H1 (cell line): ENCODE measurements at regions not wholly inside any gene's neighbourhood (a gene's known extent, or its start where the extent isn't known, plus 50 kb on each side); places are given as distances from the start of the nearest gene placed in this dataset.

ENCODE experiments used
- CTCF ChIA-PET: fragments of 300-600 bp; sonication (Branson Sonifier 250); formaldehyde crosslinking; loops from one replicate; lab custom pipeline; 2021; ENCODE audit not compliant: partially characterized antibody; lab: Charles Lee
- POLR2A ChIA-PET: fragments of 300-600 bp; sonication (Branson Sonifier 250); formaldehyde crosslinking; loops from one replicate; lab custom pipeline; 2021; ENCODE audit warnings: inconsistent platforms; ENCODE audit not compliant: partially characterized antibody; lab: Charles Lee
- DNase-seq, 2 experiments: peaks; one replicate each; pipeline versions ENCODE4 v3.0.0 to v3.0.0-alpha.2; 2010 to 2022; ENCODE audit warnings: low spot score in 2 of 2, low read depth in 1 of 2, mixed read lengths in 1 of 2
- FAIRE-seq: peaks from 2 replicates; lab custom pipeline; 2011; peaks lifted over from hg19 to GRCh38; lab: Jason Lieb, UNC
- H2AFZ ChIP-seq: 2 replicates; pipeline ENCODE4 v1.8.1; 2012; ENCODE audit warnings: low read length, inconsistent platforms
- H2AK5ac ChIP-seq: 2 replicates; pipeline ENCODE4 v1.6.1; 2013; ENCODE audit warnings: low read depth, low read length
- H2BK120ac ChIP-seq: replicated peaks from 2 replicates; pipeline ENCODE3; 2013; ENCODE audit warnings: low read depth, low read length, inconsistent platforms
- H2BK12ac ChIP-seq: 2 replicates; pipeline ENCODE4 v1.6.1; 2013; ENCODE audit warnings: low read depth, low read length
- H2BK15ac ChIP-seq: 2 replicates; pipeline ENCODE4 v1.6.1; 2013; ENCODE audit warnings: low read length
- H2BK20ac ChIP-seq: 2 replicates; pipeline ENCODE4 v1.6.1; 2013; ENCODE audit warnings: low read length
- H2BK5ac ChIP-seq: 2 replicates; pipeline ENCODE4 v1.6.1; 2013; ENCODE audit warnings: low read depth, low read length
- H3K14ac ChIP-seq: 2 replicates; pipeline ENCODE4 v1.6.1; 2013; ENCODE audit warnings: inconsistent platforms; ENCODE audit not compliant: insufficient read length
- H3K18ac ChIP-seq: 2 replicates; pipeline ENCODE4 v1.6.1; 2013; ENCODE audit warnings: low read length; ENCODE audit errors: extremely low read depth
- H3K23ac ChIP-seq: 2 replicates; pipeline ENCODE4 v1.6.1; 2013; ENCODE audit warnings: inconsistent platforms; ENCODE audit not compliant: insufficient read length
- H3K23me2 ChIP-seq: 2 replicates; pipeline ENCODE4 v1.6.1; 2013; ENCODE audit warnings: low read depth, low read length
- H3K27ac ChIP-seq: 2 replicates; pipeline ENCODE4 v1.6.1; 2011; ENCODE audit warnings: low read depth, low read length, inconsistent platforms
- H3K27me3 ChIP-seq, 4 experiments: replicated peaks in 1 of 4; 1 replicate in 1 of 4; 2 replicates in 3 of 4; pipeline versions ENCODE4 v1.6.1 to v1.8.1; 2011 to 2013; ENCODE audit warnings: low read length in 3 of 4, mild to moderate bottlenecking in 3 of 4, inconsistent platforms in 2 of 4, mixed read lengths in 2 of 4, moderate library complexity in 1 of 4; ENCODE audit not compliant: control insufficient read depth in 3 of 4, insufficient read depth in 3 of 4; ENCODE audit errors: extremely low read depth in 1 of 4
- H3K36me3 ChIP-seq, 4 experiments: 2 replicates each; pipeline versions ENCODE4 v1.6.1 to v1.8.1; 2011 to 2013; ENCODE audit warnings: mild to moderate bottlenecking in 4 of 4, low read length in 3 of 4, moderate library complexity in 2 of 4, control low read depth in 1 of 4, inconsistent platforms in 1 of 4; ENCODE audit not compliant: insufficient read depth in 4 of 4, control insufficient read depth in 2 of 4
- H3K4ac ChIP-seq: replicated peaks from 2 replicates; pipeline ENCODE3; 2013; ENCODE audit warnings: low read length, low read depth, mixed read lengths, inconsistent platforms; ENCODE audit not compliant: insufficient read length
- H3K4me1 ChIP-seq, 4 experiments: replicated peaks in 1 of 4; 1 replicate in 1 of 4; 2 replicates in 3 of 4; pipeline versions ENCODE4 v1.6.1 to v1.8.1; 2011 to 2013; ENCODE audit warnings: low read length in 3 of 4, inconsistent platforms in 2 of 4, mixed read lengths in 1 of 4; ENCODE audit not compliant: insufficient read depth in 4 of 4, control insufficient read depth in 3 of 4
- H3K4me2 ChIP-seq, 2 experiments: 2 replicates each; pipeline versions ENCODE4 v1.6.1 to v1.8.1; 2011 to 2013; ENCODE audit warnings: low read depth in 2 of 2, low read length in 2 of 2, control low read depth in 1 of 2, inconsistent platforms in 1 of 2, mild to moderate bottlenecking in 1 of 2; ENCODE audit not compliant: insufficient read depth in 1 of 2
- H3K4me3 ChIP-seq, 4 experiments: fragments of 200-600, 300-600 bp in 1 of 4; sonication (generic), shearing (Covaris generic), sonication (Bioruptor Twin) in 1 of 4; 2 replicates each; pipeline versions ENCODE4 v1.5.1 to v1.8.1; 2011 to 2016; ENCODE audit warnings: low read length in 4 of 4, low read depth in 3 of 4, control low read depth in 2 of 4, inconsistent platforms in 2 of 4, mild to moderate bottlenecking in 2 of 4, mixed read lengths in 1 of 4, moderate library complexity in 1 of 4; ENCODE audit not compliant: insufficient read depth in 2 of 4; ENCODE audit errors: extremely low read depth in 1 of 4
- H3K56ac ChIP-seq: replicated peaks from 2 replicates; pipeline ENCODE3; 2013; ENCODE audit warnings: low read depth, mild to moderate bottlenecking, mixed read lengths, low read length, inconsistent platforms; ENCODE audit not compliant: insufficient read length
- H3K79me1 ChIP-seq: 2 replicates; pipeline ENCODE4 v1.6.1; 2013; ENCODE audit warnings: low read depth, low read length, control low read depth
- H3K79me2 ChIP-seq, 2 experiments: 2 replicates each; pipeline versions ENCODE4 v1.6.1 to v1.8.1; 2012 to 2013; ENCODE audit warnings: low read length in 2 of 2, mild to moderate bottlenecking in 2 of 2, inconsistent platforms in 1 of 2; ENCODE audit not compliant: insufficient read depth in 2 of 2, control insufficient read depth in 1 of 2
- H3K9ac ChIP-seq, 4 experiments: replicated peaks in 1 of 4; 1 replicate in 1 of 4; 2 replicates in 3 of 4; pipeline versions ENCODE4 v1.6.1 to v1.8.1; 2011 to 2013; ENCODE audit warnings: low read depth in 3 of 4, low read length in 3 of 4, control low read depth in 2 of 4, mild to moderate bottlenecking in 2 of 4, moderate library complexity in 2 of 4, inconsistent platforms in 1 of 4; ENCODE audit errors: extremely low read depth in 1 of 4
- H3K9me3 ChIP-seq, 2 experiments: 2 replicates each; pipeline versions ENCODE4 v1.6.1 to v1.8.1; 2012 to 2013; ENCODE audit warnings: mild to moderate bottlenecking in 2 of 2, moderate library complexity in 2 of 2, control low read depth in 1 of 2, inconsistent platforms in 1 of 2, low read depth in 1 of 2, low read length in 1 of 2, mixed read lengths in 1 of 2; ENCODE audit not compliant: insufficient read depth in 2 of 2
- H4K20me1 ChIP-seq, 2 experiments: replicated peaks in 1 of 2; 2 replicates each; pipeline versions ENCODE3 to v1.8.1; 2011 to 2013; ENCODE audit warnings: inconsistent platforms in 2 of 2, low read length in 2 of 2, mild to moderate bottlenecking in 1 of 2; ENCODE audit not compliant: insufficient read depth in 2 of 2, control insufficient read depth in 1 of 2
- H4K5ac ChIP-seq: 2 replicates; pipeline ENCODE4 v1.6.1; 2013; ENCODE audit warnings: low read length, low read depth, mixed read lengths, inconsistent platforms; ENCODE audit not compliant: insufficient read length
- H4K8ac ChIP-seq: 2 replicates; pipeline ENCODE4 v1.8.0; 2013; ENCODE audit warnings: mild to moderate bottlenecking, moderate library complexity, low read length, inconsistent platforms; ENCODE audit not compliant: insufficient read depth; ENCODE audit errors: extremely low read depth
- H4K91ac ChIP-seq: replicated peaks from 2 replicates; pipeline ENCODE3; 2013; ENCODE audit warnings: low read length, mixed read lengths, inconsistent platforms; ENCODE audit not compliant: insufficient read length
- BRCA1 ChIP-seq: IDR thresholded peaks from 2 replicates; pipeline ENCODE4 v1.6.1; 2012; ENCODE audit warnings: low read depth, low read length, improper control_type of control experiment
- SIX5 ChIP-seq: IDR thresholded peaks from 2 replicates; pipeline ENCODE4 v1.6.1; 2011; ENCODE audit warnings: mild to moderate bottlenecking, low read depth, low read length
- WGBS, 2 experiments: shearing (Covaris generic) in 1 of 2; methylation state at CpG; one replicate each; pipeline versions ENCODE4 v1.1.6 to v1.1.7; 2013 to 2015; ENCODE audit warnings: low lambda C conversion rate in 2 of 2, mixed read lengths in 2 of 2, inconsistent platforms in 1 of 2, low coverage in 1 of 2, missing lambda C conversion rate in 1 of 2; ENCODE audit not compliant: insufficient replicate concordance in 2 of 2, insufficient coverage in 1 of 2, insufficient read length in 1 of 2; ENCODE audit errors: extremely low coverage in 1 of 2, missing lambda C conversion rate in 1 of 2; 5-methylcytosine and 5-hydroxymethylcytosine counted together

- no peak overlapping the region for H3K27ac ChIP-seq
- H2BK20ac ChIP-seq, result no peak overlapping the region
- no peak overlapping the region for H3K4me3 ChIP-seq
- H3K4me1 ChIP-seq, result no peaks in the 10 kb centered on the region
- H4K5ac ChIP-seq, result no peak overlapping the region
- no peak for TF ChIP-seq SIX5
- no peak for TF ChIP-seq BRCA1
- DNase-seq, result no peak
- no peaks in the 10 kb centered on the region for H3K79me1 ChIP-seq
- no peak overlapping the region for H2AK5ac ChIP-seq
- CTCF ChIA-PET, result no interaction called here
- H4K8ac ChIP-seq, result no peak overlapping the region
- no peak overlapping the region for H2BK120ac ChIP-seq
- no peak overlapping the region for H3K23ac ChIP-seq
- H2BK5ac ChIP-seq, result no peak overlapping the region
- no peak overlapping the region for H2BK15ac ChIP-seq
- no peak overlapping the region for H3K14ac ChIP-seq
- H4K91ac ChIP-seq, result no peak overlapping the region
- POLR2A ChIA-PET, result no interaction called here
- no peaks in the 10 kb centered on the region for H3K79me2 ChIP-seq
- no peaks in the 10 kb centered on the region for H3K23me2 ChIP-seq
- no peaks in the 10 kb centered on the region for H4K20me1 ChIP-seq
- H2AFZ ChIP-seq, result no peak overlapping the region
- no peak overlapping the region for H3K4ac ChIP-seq
- H3K9me3 ChIP-seq, result peaks cover 9 to 16% of the 10 kb centered on the region in 2 experiments
- H3K18ac ChIP-seq, result no peak overlapping the region
- 83% methylated on average over 2 of the region's 2 CpGs; no CpG with 5 or more reads in 1 of the 2 experiments for whole genome bisulfite sequencing, 2 experiments
- no peaks in the 10 kb centered on the region for H3K36me3 ChIP-seq
- H3K4me2 ChIP-seq, result no peak overlapping the region
- FAIRE-seq, result no peak
- H2BK12ac ChIP-seq, result no peak overlapping the region
- H3K9ac ChIP-seq, result no peak overlapping the region
- no peak overlapping the region for H3K56ac ChIP-seq
- H3K27me3 ChIP-seq, result no peaks in the 10 kb centered on the region
These were observed 70.6 kb downstream of the MAGEC2 start for GRCh38 chrX:142134533-142134932.
